Cardiac muscle cell (in vitro differentiated cells and primary cell): ENCODE measurements at regions not wholly inside any gene's neighbourhood (a gene's known extent, or its start where the extent isn't known, plus 50 kb on each side); places are given as distances from the start of the nearest gene placed in this dataset.

Experiments
- DNase-seq, 2 donors: peaks; one replicate each; pipeline versions ENCODE4 v3.0.0 to v3.0.0-alpha.2; 2010 to 2017; ENCODE audit warnings: low read depth in 1 of 2, low spot score in 1 of 2
- H3K27ac ChIP-seq: fragments of 200-600 bp; sonication (generic); 2 replicates; pipeline ENCODE4 v1.5.1; 2016
- H3K27me3 ChIP-seq: fragments of 200-600 bp; sonication (generic); 2 replicates; pipeline ENCODE4 v1.6.0; 2016; ENCODE audit warnings: control low read depth
- H3K36me3 ChIP-seq: fragments of 200-600 bp; sonication (generic); 2 replicates; pipeline ENCODE4 v1.5.1; 2016; ENCODE audit warnings: control low read depth
- H3K4me1 ChIP-seq: fragments of 200-600 bp; sonication (generic); 2 replicates; pipeline ENCODE4 v1.8.1; 2017; ENCODE audit warnings: low read depth, mild to moderate bottlenecking, mixed run types
- H3K4me3 ChIP-seq: fragments of 200-600 bp; sonication (generic); 2 replicates; pipeline ENCODE4 v1.5.1; 2016; ENCODE audit warnings: mild to moderate bottlenecking
- H3K9me3 ChIP-seq: fragments of 200-600 bp; sonication (generic); 2 replicates; pipeline ENCODE4 v1.5.1; 2017; ENCODE audit warnings: low read depth, mild to moderate bottlenecking, control low read depth
- CTCF ChIP-seq: IDR thresholded peaks from 2 replicates; pipeline ENCODE4 v1.5.1; 2012; ENCODE audit warnings: low read depth, mild to moderate bottlenecking, low read length

GRCh38 chrX:113906168-113906567 lies 677.7 kb upstream of the HTR2C start:
- H3K36me3 ChIP-seq, result no peaks in the 10 kb centered on the region
- H3K27me3 ChIP-seq, result no peaks in the 10 kb centered on the region
- DNase-seq, result peak; percentile 10 to 45
- no peak overlapping the region for H3K4me3 ChIP-seq
- H3K9me3 ChIP-seq, result no peaks in the 10 kb centered on the region
- no peak overlapping the region for H3K27ac ChIP-seq
- H3K4me1 ChIP-seq, result peaks cover 8% of the 10 kb centered on the region
- no peak for TF ChIP-seq CTCF

- no peak for DNase-seq
- H3K4me1 ChIP-seq, result no peaks in the 10 kb centered on the region
- H3K27ac ChIP-seq, result no peak overlapping the region
- H3K9me3 ChIP-seq, result no peaks in the 10 kb centered on the region
- no peaks in the 10 kb centered on the region for H3K36me3 ChIP-seq
- H3K27me3 ChIP-seq, result no peaks in the 10 kb centered on the region
- TF ChIP-seq CTCF, result no peak
- H3K4me3 ChIP-seq, result no peak overlapping the region
Measured at GRCh38 chrX:113892891-113893290, 691.0 kb upstream of the HTR2C start.

- Histone ChIP-seq H3K27ac (no peak overlapping the region), H3K4me3 (no peak overlapping the region), H3K36me3 (no peaks in the 10 kb centered on the region), H3K9me3 (no peaks in the 10 kb centered on the region), H3K4me1 (no peaks in the 10 kb centered on the region), H3K27me3 (no peaks in the 10 kb centered on the region)
- peak in 1 of 2 donors; percentile 3 for DNase-seq
- no peak for TF ChIP-seq CTCF
Measured at GRCh38 chrX:113892401-113892800, 691.5 kb upstream of the HTR2C start.

- H3K9me3 ChIP-seq, result no peaks in the 10 kb centered on the region
- no peak overlapping the region for H3K4me3 ChIP-seq
- peaks cover 4% of the 10 kb centered on the region for H3K4me1 ChIP-seq
- H3K27me3 ChIP-seq, result no peaks in the 10 kb centered on the region
- H3K27ac ChIP-seq, result no peak overlapping the region
- no peak for TF ChIP-seq CTCF
- no peak for DNase-seq
- no peaks in the 10 kb centered on the region for H3K36me3 ChIP-seq
Measured at GRCh38 chrX:113873056-113873455, 710.8 kb upstream of the HTR2C start.

GRCh38 chrX:113868711-113869110 lies 715.2 kb upstream of the HTR2C start:
- TF ChIP-seq CTCF, result no peak
- no peak overlapping the region for H3K4me3 ChIP-seq

GRCh38 chrX:113868177-113868576 lies 715.7 kb upstream of the HTR2C start:
- Histone ChIP-seq H3K9me3 (no peaks in the 10 kb centered on the region), H3K27ac (peak overlapping the region; percentile 40), H3K4me3 (no peak overlapping the region), H3K4me1 (peaks cover 14% of the 10 kb centered on the region), H3K36me3 (no peaks in the 10 kb centered on the region), H3K27me3 (no peaks in the 10 kb centered on the region)
- no peak for TF ChIP-seq CTCF
- peak; percentile 34 to 50 for DNase-seq

More at GRCh38 chrX:113868711-113869110, 715.2 kb upstream of the HTR2C start:
- Histone ChIP-seq H3K27me3 (no peaks in the 10 kb centered on the region), H3K27ac (peak overlapping the region; percentile 40), H3K36me3 (no peaks in the 10 kb centered on the region), H3K9me3 (no peaks in the 10 kb centered on the region), H3K4me1 (peaks cover 14% of the 10 kb centered on the region)
- DNase-seq, result peak in 1 of 2 donors; percentile 27
